ENCODE measurements at regions not wholly inside any gene's neighbourhood (a gene's known extent, or its start where the extent isn't known, plus 50 kb on each side); places are given as distances from the start of the nearest gene placed in this dataset.
"Not testable (repeated sequence)": the region's sequence is repeated elsewhere in the genome, so short reads cannot be mapped to it uniquely, and the experiment has no call there.

DNA sequence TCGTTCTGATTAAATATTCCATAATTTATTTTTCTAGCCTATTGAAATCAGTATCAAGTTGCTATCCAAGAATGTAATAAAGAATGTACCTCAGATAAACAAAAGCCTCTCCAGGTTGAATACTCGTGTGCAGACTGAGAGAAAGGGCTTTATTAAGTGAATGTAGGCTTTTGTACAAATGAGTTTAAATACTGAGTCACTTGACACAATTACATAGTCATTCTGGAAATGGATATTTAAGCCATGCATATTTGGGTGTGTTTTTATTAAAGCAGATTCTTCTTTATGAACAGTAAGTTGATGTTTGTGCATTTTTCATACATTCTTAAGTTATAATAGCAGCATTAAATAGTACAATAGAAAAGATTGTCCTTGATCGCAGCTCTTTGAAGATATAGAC is 139.8 kb upstream of the GK2 start:
- DNase-seq (ENCODE audit: low read depth in 2 of 2): no peak

DNA sequence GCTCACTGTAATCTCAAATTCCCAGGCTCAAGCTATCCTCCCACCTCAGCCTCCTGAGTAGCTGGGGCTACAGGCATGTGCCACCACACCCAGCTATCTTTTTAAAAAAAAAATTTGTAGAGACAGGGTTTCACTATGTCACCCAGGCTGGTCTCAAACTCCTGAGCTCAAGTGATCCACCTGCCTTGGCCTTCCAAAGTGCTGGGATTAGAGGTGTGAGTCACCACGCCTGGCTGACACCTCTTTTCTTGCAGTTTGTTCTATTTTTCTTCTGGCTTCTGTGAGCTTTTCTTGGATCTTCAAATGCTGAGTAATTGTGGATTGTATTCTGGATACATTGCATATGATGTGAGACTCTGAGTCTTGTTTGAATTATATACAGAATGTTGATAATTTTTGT is 137.3 kb upstream of the GK2 start:
- DNase-seq (ENCODE audit: low read depth in 2 of 2): not testable (repeated sequence)

DNA sequence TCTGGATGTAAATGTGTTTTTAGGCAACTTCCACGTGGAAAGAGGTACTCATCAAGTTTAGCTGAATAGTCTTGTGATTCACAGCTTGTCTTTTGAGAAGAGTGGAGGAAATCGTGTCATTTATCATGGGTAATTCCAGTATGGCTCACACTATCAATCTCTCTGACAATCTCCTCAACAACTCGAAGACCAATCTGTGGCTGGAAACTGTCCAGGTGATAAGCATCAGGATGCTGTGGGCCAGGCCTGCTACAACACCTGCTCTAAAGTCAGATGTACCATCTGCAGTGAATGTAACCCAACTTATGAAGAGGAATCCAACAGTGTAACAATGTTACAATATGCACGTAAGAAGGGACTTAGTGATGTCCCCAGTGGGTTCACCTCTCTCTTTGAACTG is 132.1 kb upstream of the GK2 start:
- no peak for DNase-seq (ENCODE audit: low read depth in 2 of 2)

DNA sequence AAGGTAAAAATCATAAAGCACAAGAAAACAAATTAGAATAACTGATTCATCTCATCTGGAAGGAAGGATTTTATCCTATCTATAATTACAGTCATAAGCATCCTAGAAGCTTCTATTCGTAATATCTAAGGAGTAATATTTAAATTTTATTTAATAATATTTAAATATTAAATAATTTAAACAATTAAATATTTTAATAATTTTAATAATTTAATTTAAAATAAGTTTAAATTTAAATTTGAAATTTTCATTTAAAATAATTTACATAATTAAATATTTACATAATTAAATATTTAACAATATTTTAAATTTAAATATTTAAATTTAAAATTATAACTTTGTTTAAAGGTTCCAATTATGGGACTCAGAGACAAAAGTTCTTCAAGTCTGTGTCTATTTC is 127.5 kb upstream of the GK2 start:
- no peak for DNase-seq (ENCODE audit: low read depth in 2 of 2)

DNA sequence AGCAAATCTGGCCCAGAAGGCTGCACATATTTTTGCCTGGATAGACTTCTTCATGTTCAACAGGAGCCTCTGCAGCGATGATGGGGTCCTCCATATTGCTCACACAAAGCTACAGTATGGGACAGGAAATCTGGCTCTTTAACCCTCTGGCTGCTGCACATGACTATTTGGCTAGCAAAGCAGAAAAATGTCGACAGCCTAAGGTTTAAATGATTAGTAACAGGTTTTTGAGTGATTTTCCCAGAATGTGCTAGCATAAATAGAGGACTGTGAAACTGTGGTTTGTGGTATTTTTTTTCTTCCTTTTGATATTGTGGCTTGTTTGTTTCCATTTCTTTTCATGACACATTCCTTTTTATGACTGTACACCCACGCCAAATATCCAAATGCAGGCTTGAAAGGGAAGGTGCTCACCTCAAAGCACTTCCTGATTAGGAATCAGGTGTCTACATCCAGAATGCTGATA is 120.2 kb upstream of the GK2 start:
- DNase-seq (ENCODE audit: low read depth in 2 of 2): peak; percentile 12 to 20

DNA sequence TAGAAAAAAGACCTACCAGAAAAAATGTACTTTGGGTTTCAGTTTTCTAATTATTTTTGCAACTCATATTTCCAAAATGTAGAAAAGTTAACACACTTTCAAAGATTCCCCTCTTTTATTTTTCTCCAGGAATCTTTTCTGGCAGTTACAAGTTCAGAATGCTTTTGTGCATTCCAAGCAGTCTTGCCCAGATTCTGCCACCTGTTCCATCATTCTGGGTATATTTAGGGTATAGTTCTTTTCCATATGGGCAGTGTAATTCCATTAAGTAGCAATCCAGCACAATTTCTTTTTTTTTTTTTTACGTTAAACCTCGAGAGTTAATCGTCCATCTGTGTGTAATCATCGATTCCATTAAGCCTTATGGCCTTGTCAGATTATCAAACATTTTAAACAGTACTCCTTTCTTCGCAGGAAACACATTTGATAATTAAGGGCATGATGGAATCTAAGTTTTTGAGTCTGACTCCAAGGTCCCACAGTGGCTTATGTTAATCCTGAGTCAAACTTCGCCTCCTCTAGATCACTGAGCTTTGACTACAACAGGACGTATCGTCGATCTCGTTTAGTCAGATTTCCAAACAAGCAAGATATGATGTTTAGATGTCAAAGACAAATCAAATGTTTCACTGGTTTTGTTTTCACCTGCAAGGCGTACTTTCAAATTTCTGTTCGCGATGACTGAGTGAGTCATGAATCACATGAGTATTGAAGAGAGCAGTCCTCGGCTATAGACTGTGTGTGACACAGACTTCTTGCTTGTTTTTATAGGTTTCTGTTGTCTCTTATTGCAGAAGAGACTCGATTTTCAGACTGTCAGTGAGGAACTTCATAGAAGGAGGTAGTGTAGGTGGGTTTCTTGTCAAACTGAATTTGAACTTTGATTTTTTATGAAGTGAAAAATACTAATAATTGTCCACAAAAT is 118.9 kb upstream of the GK2 start:
- no peak for DNase-seq (ENCODE audit: low read depth in 2 of 2)

DNA sequence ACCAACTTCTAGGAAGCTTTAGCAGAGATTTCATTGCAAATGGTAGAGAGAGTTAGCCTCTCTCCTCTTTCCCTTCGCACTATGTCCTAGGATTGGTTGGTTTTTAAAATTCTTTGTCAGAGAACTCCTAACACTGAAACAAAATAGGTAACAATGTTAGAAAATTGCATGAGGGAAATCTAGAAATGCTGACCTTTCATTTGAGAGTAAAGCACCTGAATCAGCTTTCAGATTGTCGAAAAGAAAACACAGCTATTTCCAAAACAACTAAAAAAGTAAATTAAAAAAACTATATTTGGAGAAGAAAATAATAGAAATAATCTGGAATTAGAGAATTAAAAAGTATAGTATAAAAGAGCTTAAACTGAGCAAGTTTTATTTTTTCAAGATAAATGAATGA is 108.1 kb upstream of the GK2 start:
- no peak for DNase-seq (ENCODE audit: low read depth in 2 of 2)

DNA sequence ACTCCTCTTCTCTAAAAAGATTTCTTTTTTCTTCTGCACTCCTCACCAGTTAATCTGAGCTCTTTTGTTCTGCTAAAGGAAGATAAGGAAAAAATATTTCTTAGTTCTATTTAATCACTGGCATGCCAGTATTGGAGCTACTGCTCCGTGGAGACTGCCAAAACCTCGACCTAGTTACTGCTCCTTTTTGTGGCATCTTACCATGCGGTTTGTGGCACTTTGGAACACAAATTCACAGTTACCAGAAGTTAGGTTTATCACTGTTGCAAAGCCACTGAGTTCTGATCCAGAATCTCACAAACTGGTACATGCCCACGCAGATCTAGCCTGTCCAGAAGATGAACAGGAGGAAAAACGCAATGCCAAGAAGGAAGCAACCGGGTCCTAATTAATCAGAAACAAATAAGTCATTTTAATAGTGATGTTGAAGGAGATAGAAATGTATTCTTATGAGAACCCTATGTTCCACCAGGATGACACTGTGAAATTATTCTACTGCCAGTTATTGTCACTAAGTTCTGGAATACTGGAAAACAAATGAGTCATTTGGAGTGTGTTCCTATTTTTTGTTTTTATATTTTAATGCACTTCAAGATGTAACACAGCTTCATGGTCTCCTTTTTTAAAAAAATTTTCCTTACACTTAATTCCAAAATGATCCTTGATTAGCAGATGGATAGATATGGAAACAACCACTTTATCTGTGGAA is 106.7 kb upstream of the GK2 start:
- DNase-seq (ENCODE audit: low read depth in 2 of 2): no peak

DNA sequence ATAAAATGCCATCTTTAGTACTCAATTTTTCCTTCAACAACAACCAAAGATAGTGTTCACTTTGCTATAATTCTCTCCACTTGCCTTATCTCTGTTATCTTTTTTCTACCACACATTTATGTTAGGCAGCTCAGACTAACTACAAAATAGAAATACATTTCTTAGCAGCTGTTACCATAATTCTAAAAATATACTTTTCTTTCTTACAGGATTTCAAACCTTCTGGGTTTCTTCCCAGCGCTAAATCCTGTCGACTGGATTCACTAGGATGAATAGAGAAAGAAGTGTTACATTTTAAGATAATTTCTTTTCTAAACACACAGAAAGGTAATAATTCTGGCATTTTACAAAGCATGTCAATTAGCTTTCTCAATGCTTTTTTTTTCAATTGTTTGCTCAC is 105.5 kb upstream of the GK2 start:
- no peak for DNase-seq (ENCODE audit: low read depth in 2 of 2)

DNA sequence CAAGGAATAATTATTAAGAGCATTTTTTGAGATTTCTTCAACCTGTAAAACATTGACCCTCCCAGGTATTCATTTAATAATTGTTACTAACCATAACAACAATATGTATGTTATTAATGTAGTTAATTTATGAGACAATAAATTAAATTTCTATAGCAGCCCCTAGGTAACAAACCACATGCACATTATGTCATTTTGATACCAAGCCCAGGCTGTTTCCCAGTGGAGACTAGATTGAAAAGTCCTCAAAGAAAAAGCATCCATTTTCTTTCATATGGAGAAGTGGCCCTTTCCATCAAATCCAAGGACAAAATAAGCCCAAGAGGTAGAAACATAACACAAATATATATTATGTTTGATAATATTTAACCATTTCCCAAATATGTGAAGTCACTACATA is 104.3 kb upstream of the GK2 start:
- DNase-seq (ENCODE audit: low read depth in 2 of 2): no peak

DNA sequence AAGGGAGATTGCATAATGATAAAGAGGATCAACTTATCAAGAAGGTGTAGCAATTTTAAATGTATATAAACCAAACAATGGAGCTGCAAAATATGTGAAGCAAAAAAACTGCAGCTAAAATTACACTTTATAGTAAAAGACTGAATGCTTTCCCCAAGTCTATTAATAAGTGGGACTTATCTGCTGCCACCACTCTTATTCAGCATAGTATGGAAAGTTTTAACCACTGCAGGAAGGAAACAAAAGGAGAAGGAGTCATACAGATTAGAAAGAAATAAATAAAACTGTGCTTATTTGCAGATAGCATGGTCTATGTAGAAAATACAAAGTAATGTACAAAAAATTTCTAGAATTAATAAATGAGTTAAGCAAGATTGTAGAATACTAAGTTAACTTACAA is 94.1 kb upstream of the GK2 start:
- no peak for DNase-seq (ENCODE audit: low read depth in 2 of 2)

DNA sequence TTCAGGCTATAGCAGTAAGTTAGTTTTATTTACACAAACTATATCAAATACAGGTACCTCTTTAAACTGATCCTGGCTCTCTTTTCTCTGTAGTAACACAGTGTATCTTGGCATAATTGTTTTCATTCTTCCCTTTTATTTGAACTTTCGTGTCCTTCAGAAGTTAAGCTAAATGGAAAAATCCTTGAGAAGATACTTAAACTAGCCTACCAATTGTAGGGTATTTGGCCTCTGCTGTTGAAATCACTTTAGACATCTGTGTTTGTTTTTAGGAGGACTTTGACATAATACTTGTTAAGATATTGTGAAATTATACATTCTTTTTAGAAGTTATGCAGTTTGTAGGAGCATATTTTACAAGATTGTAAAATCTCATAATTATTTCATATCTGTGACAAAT is 90.3 kb upstream of the GK2 start:
- DNase-seq (ENCODE audit: low read depth in 2 of 2): no peak

DNA sequence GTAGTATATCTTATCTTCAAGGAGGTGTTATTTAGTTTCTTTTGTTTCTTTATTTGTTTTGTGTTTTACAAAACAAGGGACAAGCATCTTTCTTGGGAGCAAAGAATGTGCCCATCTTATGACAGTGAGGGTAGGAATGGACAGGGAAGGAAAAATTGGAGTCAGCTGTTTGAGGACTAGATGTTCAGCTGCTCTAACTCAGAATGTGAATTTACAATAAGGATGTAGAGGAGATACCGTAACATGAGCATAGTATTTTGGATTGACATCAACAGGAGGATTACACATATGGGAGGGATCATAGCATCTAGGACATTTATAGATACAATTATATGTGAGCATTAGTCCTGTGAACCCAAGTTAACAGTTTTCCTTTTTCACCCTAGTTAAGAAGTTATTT is 89.0 kb upstream of the GK2 start:
- no peak for DNase-seq (ENCODE audit: low read depth in 2 of 2)

DNA sequence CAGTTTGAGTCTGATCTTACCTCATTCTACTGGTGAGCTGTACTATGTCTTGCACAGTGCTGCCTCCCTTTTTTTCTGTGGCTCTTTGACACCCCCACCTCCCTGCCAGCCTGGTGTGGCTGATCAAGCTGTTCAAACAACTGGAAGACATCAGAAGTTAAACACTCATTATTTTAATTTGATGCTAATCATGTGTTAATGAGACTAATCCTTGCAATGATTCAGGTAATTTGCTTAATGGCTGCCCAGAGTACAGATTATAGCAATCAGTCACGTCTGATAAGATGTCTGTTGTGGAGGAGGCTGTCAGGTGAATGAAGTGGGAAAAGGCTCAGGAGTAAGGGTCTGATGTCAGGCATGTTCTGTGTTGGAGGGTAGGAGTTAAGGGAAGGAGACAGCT is 87.4 kb upstream of the GK2 start:
- no peak for DNase-seq (ENCODE audit: low read depth in 2 of 2)

DNA sequence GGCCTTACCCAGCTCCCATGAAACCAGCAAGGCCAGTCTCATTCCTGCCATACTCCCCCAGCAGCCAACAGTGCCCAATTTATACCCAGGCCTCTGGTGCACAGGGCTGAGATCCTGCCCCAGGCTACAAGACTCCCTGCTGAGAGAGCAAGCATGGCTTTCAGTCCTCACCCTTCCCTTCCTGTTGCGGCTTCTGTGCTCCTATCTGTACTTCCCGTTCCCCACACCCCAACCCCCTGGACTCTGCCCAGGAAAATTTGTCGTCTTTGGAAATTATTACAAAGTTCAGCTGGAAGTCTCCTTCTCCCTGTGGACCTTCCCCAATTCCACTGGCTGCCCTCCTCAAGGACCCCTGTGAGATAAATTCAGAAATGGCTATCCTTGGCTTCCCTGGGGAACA is 84.1 kb upstream of the GK2 start:
- DNase-seq (ENCODE audit: low read depth in 2 of 2): no peak

DNA sequence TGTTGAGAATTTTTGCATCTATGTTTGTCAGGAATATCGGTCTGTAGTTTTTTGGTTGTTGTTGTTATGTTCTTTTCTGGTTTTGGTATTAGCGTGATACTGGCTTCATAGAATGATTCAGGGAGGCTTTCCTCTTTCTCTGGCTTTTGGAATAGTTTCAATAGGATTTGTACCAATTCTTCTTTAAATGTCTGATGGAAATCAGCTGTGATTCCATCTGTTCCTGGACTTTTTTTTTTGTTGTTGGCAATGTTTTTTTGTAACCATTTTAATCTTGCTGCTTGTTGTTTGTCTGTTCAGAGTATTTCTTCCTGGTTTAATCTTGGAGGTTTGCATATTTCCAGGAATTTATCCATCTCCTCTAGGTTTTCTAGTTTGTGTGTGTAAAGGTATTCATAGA is 81.5 kb upstream of the GK2 start:
- no peak for DNase-seq (ENCODE audit: low read depth in 2 of 2)

DNA sequence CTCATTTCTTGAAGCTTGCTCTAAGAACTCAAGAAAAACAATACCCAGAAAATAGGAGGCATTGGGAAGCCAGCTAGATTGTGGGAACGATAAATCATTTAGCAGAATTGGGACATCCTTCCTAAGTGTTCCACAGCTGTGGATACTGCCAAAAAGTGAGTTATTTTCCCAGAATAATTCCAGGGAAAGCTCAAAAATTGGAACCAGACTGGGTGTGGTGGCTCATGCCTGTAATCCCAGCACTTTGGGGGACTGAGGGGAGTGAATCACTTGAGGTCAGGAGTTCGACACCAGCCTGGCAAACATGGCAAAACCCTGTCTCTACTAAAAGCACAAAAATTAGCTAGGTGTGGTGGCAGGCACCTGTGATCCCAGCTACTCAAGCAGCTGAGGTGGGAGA is 68.2 kb upstream of the GK2 start:
- peak in 1 of 2 experiments; percentile 28 for DNase-seq (ENCODE audit: low read depth in 2 of 2)

DNA sequence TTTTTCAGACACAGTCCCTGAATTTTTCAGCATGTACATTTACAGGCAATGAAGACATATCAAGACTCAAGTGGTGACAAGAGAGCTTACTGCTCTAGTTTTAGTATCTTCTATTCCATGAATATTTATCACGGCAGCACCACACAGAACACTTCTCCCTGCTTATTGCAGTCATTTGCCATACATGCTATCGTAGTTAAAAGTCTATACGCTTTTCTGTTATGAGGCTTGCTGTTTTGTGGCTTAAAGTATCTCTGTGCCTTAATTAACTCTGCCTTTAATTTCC is 65.4 kb upstream of the GK2 start:
- DNase-seq (ENCODE audit: low read depth in 2 of 2): no peak

DNA sequence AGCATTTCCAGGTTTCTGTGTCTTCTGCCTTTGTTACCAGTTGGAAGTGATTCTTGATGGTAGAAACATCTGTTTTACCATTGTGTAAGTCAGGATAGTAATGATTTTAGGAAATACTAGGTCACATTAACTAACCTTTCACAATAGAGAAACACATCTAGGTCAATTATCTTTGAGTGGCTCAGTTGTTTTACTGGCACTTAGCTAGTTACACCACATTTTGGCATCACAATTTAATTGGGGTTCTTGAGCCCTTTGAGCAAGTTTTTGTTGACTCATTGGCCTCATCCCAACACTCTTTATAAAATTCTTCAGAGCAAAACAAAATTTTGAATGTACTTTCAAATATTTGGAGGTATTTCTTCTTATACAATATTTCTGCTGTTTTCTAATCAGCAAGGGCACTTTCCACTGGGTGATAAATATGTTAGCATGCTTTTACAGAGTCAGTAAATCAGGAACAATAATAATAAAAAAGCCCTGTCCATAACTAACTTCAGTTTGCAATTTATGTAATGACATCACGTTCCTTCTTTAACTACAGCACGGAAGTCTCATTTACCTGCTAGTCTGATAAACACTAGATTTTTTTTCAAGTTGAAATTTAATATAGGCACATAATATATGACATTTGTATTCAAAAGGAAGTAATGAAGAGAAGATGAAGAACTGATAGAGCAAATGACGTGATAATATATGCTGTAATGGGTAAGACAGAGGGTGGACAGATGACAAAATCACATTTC is 64.8 kb upstream of the GK2 start:
- DNase-seq (ENCODE audit: low read depth in 2 of 2): no peak

DNA sequence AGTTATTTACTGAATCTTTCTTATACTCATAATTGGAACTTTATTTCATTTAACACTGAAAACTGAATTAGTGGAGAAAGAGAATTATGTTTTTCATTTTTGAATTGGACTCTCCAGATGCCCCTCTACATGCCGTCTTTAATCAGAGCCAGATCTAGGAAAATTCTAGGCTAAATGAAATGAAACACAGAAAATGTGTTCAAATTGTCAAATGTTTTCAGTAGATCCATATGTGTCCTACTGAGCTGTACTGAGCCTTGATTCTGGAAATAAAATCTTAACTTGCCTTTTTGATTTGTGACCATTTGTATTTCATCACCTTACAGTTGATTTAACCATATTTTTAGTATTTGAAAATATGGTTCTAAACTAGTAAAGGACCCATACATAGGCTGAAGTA is 64.0 kb upstream of the GK2 start:
- DNase-seq (ENCODE audit: low read depth in 2 of 2): no peak

DNA sequence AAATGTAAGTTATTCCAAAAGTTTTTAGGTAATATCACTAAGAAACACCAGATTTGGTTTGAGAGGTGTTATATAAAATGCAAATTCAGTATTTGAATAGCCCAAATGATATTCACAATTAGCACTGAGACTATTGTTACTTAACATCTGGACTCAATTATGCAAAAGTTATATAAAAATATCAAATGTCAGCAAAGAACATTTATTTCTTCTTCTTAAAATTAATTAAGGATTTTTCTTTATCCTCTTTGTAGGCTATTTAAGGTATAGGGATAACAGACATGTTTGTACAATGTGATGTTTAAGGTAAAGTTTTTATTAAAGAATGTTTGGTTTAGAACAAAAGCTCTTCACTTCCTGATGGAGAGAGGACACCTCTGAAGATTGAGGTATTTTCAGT is 63.3 kb upstream of the GK2 start:
- no peak for DNase-seq (ENCODE audit: low read depth in 2 of 2)

DNA sequence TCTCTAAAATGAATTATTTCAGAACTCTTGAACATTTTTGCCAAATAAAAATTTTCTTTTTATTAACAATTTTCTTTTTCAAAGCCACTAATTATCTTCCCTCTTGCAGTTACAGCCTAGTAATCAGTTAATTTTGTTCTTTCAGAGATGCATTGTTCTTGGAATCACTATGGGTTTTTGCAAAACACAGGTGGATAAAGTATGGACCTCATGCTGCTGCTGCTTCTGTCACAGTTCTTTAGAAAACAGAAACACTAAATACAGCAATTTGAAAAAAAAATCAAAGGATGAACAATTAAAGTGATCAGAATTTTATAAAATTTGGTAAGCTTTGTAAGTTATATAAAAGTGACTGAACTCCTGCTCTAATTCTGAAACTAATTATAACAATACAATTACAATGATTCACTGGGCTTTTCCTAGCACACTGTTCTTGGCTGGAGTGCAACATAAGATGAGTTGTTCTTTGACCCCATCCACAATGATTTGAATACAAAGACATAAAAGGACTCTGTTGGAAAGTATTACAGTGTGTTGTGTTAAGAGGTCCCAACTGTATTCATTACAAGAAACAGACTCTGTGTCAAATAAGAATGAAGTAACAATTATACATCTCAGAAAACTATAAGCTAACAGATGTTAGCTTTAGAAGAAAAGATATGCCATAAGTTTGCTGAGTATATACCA is 59.4 kb upstream of the GK2 start:
- DNase-seq (ENCODE audit: low read depth in 2 of 2): peak; percentile 44 to 51

All from fibroblast of skin of left quadriceps (primary cell).